ENCODE measurements at regions not wholly inside any gene's neighbourhood (a gene's known extent, or its start where the extent isn't known, plus 50 kb on each side); places are given as distances from the start of the nearest gene placed in this dataset.

- TF ChIP-seq CTCF (conservative IDR thresholded peaks at IDR 0.05; ENCODE audit: low read depth, low read length) (no peak), CEBPB (IDR thresholded peaks at IDR 0.05; ENCODE audit: low read depth, low read length) (no peak), RAD21 (IDR thresholded peaks at IDR 0.05; ENCODE audit: low read length) (no peak)
These were observed 66.1 kb upstream of the CLNK start for GRCh38 chr4:10750714-10751113.

All from IMR-90 (cell line).